Activated T-helper 17 cell treated with anti-CD3 and anti-CD28 coated beads, Interleukin-2, amount 50 U/mL, for 72 hours (primary cell): ENCODE measurements at regions not wholly inside any gene's neighbourhood (a gene's known extent, or its start where the extent isn't known, plus 50 kb on each side); places are given as distances from the start of the nearest gene placed in this dataset.

Source experiments
- ATAC-seq: fragments of 150-1000 bp; cut with Tn5 transposase; replicated peaks from 2 replicates; pipeline ENCODE4 v1.10.0; 2021; ENCODE audit warnings: mild to moderate bottlenecking, moderate library complexity
- H3K27ac Mint-ChIP-seq: one replicate; pipeline ENCODE4 v1.8.0; 2022; ENCODE audit warnings: mixed read lengths
- H3K27me3 Mint-ChIP-seq: one replicate; pipeline ENCODE4 v1.8.0; 2022; ENCODE audit warnings: mixed read lengths
- H3K36me3 Mint-ChIP-seq: one replicate; pipeline ENCODE4 v1.8.0; 2022; ENCODE audit warnings: low read depth, mild to moderate bottlenecking, mixed read lengths
- H3K4me1 Mint-ChIP-seq: one replicate; pipeline ENCODE4 v1.8.0; 2022; ENCODE audit warnings: mixed read lengths
- H3K4me3 Mint-ChIP-seq: one replicate; pipeline ENCODE4 v1.8.0; 2022; ENCODE audit warnings: mild to moderate bottlenecking, mixed read lengths
- H3K9me3 Mint-ChIP-seq: one replicate; pipeline ENCODE4 v1.8.0; 2022; ENCODE audit warnings: mixed read lengths

DNA sequence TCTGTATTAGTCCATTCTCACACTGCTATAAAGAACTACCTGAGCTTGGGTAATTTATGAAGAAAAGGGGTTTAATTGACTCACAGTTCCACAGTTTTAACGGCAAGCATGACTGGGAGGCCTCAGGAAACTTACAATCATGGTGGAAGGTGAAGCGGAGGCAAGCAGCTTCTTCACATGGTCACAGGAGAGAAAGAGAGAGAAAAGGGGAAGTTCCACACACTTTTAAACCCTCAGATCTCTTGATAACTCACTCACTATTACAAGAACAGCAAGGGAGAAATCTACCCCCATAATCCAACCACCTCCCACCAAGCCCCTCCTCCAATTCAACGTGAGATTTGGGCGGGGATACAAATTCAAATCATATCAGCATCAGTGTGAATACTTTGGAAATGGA is 133.4 kb upstream of the SLC30A5 start:
- no peaks in the 10 kb centered on the region for H3K4me1 Mint-ChIP-seq
- no peaks in the 10 kb centered on the region for H3K36me3 Mint-ChIP-seq
- no peaks in the 10 kb centered on the region for H3K27me3 Mint-ChIP-seq
- H3K27ac Mint-ChIP-seq, result no peak overlapping the region
- ATAC-seq, result no peak
- H3K4me3 Mint-ChIP-seq, result no peak overlapping the region
- no peaks in the 10 kb centered on the region for H3K9me3 Mint-ChIP-seq

DNA sequence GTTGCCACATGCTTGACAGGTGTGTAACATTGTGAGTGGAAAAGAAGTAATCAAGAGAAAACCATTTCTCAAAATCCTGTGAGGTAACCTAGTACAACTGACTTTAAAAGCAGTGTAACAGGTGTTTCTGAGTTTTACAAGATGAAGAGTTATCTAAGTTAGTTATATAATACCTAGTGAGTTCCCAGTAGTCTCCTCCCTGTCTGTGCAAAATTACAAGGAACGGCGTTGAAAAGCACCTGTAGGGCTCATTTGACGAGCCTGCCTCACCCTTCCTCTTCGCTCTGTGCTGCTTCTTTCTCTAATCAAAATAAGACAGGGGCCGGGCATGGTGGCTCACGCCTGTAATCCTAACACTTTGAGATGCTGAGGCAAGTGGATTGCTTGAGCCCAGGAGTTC is 132.9 kb upstream of the SLC30A5 start:
- no peaks in the 10 kb centered on the region for H3K4me1 Mint-ChIP-seq
- H3K27ac Mint-ChIP-seq, result no peak overlapping the region
- no peaks in the 10 kb centered on the region for H3K36me3 Mint-ChIP-seq
- no peak for ATAC-seq
- H3K27me3 Mint-ChIP-seq, result no peaks in the 10 kb centered on the region
- no peak overlapping the region for H3K4me3 Mint-ChIP-seq
- no peaks in the 10 kb centered on the region for H3K9me3 Mint-ChIP-seq

DNA sequence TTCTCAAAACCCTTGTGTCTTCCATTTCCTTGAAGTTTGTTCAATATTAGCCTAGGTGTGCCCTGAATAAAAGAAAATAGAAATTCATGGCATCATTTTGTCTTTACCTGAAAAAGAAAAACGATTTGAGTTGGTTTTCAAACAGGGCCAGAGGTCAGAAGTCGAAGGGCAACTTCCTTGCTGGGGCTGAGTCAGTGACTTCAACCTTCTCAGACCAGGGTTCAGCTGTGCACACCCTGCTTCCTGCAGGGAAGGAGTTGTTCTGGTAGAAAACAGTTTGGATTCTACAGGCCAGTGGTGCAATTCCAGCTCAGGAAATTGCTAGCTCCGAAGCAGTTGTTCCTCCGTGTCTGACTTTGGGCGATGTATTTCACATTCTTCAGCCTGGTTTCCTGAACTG is 132.1 kb upstream of the SLC30A5 start:
- Mint-ChIP-seq H3K4me1 (no peaks in the 10 kb centered on the region), H3K9me3 (no peaks in the 10 kb centered on the region), H3K36me3 (no peaks in the 10 kb centered on the region), H3K27me3 (no peaks in the 10 kb centered on the region), H3K4me3 (no peak overlapping the region), H3K27ac (no peak overlapping the region)
- ATAC-seq, result no peak

DNA sequence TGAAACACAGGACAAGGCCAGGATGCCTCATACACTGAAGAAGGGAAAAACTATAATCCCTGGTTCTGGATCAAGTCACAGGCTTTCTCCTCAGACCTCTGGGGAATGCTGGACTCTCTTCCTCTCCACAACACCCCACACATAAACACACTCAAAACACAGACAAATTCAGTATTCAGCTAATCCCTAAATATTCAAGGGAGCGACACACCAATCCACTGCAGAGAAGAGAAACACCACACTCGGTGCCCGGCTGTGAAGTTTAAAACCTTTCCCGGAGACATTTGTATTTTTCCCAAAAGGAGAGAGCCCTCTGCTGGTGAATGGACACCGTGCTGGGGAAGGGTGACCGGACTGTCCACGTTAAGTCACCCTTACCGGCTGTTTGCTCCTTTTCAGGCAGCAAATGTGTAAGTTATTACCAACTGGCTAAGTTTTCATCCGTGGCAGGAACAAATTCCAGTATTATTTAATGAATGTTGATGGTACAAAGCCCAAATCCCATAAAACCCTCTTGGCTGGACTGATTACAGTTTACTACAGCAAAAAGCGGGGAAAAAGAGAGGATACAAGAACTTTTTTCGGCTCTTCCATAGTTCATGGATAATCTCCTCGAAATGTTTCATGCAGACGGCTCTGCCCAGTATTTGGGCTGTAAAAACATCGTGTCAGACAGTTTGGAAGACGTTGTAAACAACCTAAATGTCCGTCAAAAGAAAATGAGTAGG is 130.9 kb upstream of the SLC30A5 start:
- Mint-ChIP-seq H3K36me3 (no peaks in the 10 kb centered on the region), H3K27me3 (no peaks in the 10 kb centered on the region), H3K4me1 (no peaks in the 10 kb centered on the region), H3K4me3 (no peak overlapping the region), H3K9me3 (no peaks in the 10 kb centered on the region), H3K27ac (no peak overlapping the region)
- no peak for ATAC-seq

DNA sequence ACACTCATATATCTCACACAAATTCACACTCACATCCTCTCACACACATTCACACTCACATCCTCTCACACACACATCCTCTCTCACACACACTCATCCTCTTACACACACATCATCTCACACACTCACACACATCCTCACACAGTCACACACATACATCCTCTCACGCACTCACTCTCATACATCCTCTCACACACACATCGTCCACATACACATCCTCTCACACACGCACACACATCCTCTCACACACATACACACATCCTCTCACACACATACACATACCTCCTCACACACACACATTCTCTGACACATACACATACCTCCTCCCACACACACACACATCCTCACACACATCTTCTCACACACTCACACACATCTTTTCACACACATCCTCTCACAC is 129.1 kb upstream of the SLC30A5 start:
- Mint-ChIP-seq H3K36me3 (no peaks in the 10 kb centered on the region), H3K4me1 (no peaks in the 10 kb centered on the region), H3K27ac (no peak overlapping the region), H3K9me3 (no peaks in the 10 kb centered on the region), H3K4me3 (no peak overlapping the region), H3K27me3 (peaks cover 3% of the 10 kb centered on the region)
- no peak for ATAC-seq

DNA sequence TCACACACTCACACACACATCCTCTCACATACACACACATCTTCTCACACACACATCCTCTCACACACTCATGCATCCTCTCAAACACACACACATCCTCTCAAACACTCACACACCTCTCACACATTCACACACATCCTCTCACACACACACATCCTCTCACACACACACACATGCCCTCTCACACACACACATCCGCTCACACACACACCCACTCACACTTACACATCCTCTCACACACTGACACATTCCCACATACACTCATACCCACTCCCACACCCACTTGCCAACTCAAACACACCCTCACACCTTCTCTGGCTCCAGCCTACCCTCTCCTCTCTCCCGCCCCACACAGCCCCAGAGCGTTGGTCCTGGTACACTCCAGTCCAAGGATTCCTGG is 127.9 kb upstream of the SLC30A5 start:
- no peaks in the 10 kb centered on the region for H3K4me1 Mint-ChIP-seq
- no peak overlapping the region for H3K4me3 Mint-ChIP-seq
- no peaks in the 10 kb centered on the region for H3K9me3 Mint-ChIP-seq
- H3K27ac Mint-ChIP-seq, result no peak overlapping the region
- H3K36me3 Mint-ChIP-seq, result no peaks in the 10 kb centered on the region
- H3K27me3 Mint-ChIP-seq, result peaks cover 13% of the 10 kb centered on the region
- no peak for ATAC-seq

DNA sequence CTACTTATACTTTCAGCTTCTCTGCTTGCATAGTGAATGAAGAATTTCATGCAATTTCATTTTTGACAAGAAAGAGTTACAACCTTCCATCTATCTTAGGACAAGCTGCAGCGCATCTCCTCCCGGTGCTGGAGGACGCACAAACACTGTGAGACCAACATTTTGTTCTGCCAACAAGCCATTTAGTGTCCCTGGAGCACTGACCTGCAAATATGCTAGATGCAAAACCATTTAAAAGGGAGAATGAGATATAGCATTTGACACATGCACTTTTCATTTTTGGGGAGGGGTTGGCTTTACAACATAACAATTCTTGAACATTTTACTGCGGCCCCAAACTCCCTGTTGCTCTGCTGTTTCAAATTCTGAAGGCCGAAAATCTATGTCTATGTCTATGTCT is 127.2 kb upstream of the SLC30A5 start:
- no peak for ATAC-seq
- Mint-ChIP-seq H3K27me3 (peaks cover 20% of the 10 kb centered on the region), H3K4me1 (no peaks in the 10 kb centered on the region), H3K27ac (no peak overlapping the region), H3K4me3 (no peak overlapping the region), H3K9me3 (no peaks in the 10 kb centered on the region), H3K36me3 (no peaks in the 10 kb centered on the region)

DNA sequence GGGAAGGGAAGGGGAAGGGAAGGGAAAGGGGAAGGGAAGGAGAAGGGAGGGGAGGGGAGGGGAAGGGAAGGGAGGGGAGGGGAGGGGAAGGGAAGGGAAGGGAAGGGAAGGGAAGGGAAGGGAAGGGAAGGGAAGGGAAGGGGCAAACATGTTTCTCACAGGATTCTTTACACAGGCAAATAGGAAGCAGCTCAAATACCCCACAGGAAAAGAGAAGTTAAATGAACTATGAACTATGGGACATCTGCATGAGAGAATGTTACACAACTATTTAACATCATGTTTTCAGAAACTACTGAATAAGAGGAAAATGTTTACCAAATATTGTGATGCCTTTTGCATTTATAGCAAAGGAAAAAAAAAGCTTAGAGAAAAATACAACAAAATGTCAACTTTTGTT is 125.4 kb upstream of the SLC30A5 start:
- Mint-ChIP-seq H3K36me3 (no peaks in the 10 kb centered on the region), H3K4me1 (no peaks in the 10 kb centered on the region), H3K27me3 (peaks cover 26% of the 10 kb centered on the region), H3K27ac (no peak overlapping the region), H3K9me3 (no peaks in the 10 kb centered on the region), H3K4me3 (no peak overlapping the region)
- ATAC-seq, result no peak

DNA sequence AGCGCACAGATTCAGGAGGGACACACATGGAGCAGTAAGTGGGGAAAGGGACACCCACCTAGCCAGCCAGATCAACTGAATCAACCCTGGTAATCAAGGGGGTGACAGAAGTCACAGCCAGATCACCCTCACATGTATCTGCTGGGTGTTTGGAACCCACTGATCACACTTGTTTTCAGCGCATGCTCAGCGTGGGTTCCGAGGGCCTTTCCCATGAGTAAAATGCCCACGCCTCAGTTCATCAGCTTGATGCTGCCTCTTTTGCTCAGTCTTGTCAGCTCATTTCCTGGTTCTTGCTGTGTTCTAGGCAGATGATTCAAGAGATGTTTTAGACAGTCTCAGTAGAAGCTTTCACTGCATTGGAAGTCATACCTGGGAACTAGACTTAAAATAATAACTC is 123.2 kb upstream of the SLC30A5 start:
- H3K9me3 Mint-ChIP-seq, result peaks cover 2% of the 10 kb centered on the region
- ATAC-seq, result no peak
- no peaks in the 10 kb centered on the region for H3K36me3 Mint-ChIP-seq
- peaks cover 28% of the 10 kb centered on the region for H3K27me3 Mint-ChIP-seq
- H3K4me3 Mint-ChIP-seq, result no peak overlapping the region
- no peaks in the 10 kb centered on the region for H3K4me1 Mint-ChIP-seq
- H3K27ac Mint-ChIP-seq, result no peak overlapping the region

DNA sequence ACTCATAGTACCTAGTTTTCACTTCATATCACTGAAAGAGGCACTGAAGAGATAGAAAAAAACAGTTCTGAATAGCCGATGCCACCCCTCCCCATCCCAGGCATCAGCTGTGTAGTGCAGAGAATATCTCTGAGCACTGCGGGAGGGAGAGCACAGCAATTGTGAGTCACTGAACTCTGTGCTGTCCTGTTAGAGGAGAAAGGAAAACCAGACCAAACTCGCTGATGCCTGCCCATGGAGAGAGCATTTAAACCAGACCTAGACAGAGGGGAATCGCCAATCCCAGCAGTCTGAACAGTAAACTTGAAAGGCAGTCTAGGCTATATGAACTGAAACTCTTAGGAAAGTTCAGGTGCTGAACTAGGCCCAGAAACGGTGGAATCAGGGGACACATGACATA is 120.1 kb upstream of the SLC30A5 start:
- Mint-ChIP-seq H3K4me1 (no peaks in the 10 kb centered on the region), H3K27ac (no peak overlapping the region), H3K4me3 (no peak overlapping the region), H3K9me3 (peaks cover 10% of the 10 kb centered on the region), H3K36me3 (no peaks in the 10 kb centered on the region), H3K27me3 (peaks cover 37% of the 10 kb centered on the region)
- ATAC-seq, result no peak

DNA sequence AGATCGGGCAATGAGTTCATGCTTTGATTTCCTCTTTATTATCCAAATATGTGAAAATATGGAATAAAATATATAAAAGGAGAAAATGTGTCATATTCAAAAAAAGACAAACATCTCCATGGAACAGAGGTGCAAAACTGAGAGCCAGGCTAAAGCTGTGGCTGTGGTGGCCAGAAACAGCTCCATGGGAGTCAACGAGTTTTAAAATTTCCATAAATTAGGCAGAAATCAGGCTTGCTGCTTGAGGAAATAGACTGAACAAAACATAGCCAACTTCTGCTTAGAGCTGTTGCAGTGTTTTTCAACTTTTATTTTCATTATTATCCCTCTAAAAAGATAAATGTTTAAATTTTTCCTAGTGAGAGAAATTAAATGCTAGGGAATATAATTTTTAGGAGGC is 110.8 kb upstream of the SLC30A5 start:
- ATAC-seq, result no peak
- Mint-ChIP-seq H3K9me3 (no peaks in the 10 kb centered on the region), H3K27ac (no peak overlapping the region), H3K27me3 (peaks cover 11% of the 10 kb centered on the region), H3K4me3 (no peak overlapping the region), H3K4me1 (no peaks in the 10 kb centered on the region), H3K36me3 (no peaks in the 10 kb centered on the region)

DNA sequence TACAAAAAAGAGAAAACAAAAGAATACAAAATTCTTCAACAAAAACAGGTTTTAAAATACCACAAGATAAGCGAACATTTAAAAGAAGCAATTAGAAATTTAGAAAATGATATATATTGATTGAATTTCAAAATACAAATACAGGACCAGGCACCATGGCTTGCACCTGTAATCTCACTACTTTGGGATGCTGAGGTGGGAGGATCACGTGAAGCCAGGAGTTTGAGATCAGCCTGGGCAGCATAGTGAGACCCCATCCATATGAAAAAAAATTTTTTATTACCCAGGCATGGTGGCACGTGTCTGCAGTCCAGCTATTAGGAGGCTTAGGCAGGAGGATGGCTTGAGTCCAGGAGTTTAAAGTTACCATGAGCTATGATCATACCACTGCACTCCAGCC is 109.9 kb upstream of the SLC30A5 start:
- Mint-ChIP-seq H3K27me3 (peaks cover 5% of the 10 kb centered on the region), H3K36me3 (no peaks in the 10 kb centered on the region), H3K27ac (no peak overlapping the region), H3K4me3 (no peak overlapping the region), H3K9me3 (no peaks in the 10 kb centered on the region), H3K4me1 (no peaks in the 10 kb centered on the region)
- ATAC-seq, result no peak

DNA sequence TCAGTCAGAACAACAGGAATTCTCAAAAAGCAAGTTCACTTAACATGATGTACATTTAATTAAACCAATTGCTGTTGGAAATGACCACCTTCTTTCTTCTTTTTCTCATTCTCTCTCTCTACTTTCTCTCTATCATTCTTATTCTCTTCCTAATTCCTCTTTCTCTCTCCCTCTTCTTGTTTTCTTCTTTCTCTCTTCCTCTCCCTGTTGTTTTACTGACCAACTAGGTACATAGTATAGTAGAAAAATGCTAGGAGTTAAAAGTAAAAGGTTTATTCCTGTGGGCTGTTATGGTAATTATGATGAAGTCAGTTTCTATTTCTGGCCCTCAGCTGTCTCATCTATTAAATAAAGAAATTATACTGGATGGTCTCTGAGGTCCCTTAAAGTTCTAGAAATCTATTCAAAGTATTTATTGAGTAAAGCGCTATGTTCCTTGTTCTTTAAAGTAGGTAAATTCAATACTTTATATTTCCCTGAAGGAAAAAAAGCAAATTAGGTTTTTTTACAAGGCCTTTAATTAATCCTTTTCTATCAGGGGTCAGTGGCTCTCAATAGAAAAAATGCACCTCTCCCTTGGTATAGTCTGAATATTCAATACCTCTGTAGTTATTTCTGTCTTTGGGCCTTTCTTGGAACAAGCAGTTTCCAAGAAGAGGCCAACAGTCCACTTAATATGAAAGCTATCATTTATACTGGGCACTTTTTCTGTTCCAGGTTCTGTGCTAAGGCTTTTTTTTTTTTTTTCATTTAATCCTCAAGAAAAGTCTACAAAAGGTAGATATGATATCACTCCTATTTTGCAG is 102.3 kb upstream of the SLC30A5 start:
- peaks cover 7% of the 10 kb centered on the region for H3K27me3 Mint-ChIP-seq
- no peak overlapping the region for H3K27ac Mint-ChIP-seq
- peaks cover 6% of the 10 kb centered on the region for H3K4me1 Mint-ChIP-seq
- no peaks in the 10 kb centered on the region for H3K9me3 Mint-ChIP-seq
- ATAC-seq, result no peak
- no peak overlapping the region for H3K4me3 Mint-ChIP-seq
- H3K36me3 Mint-ChIP-seq, result no peaks in the 10 kb centered on the region

DNA sequence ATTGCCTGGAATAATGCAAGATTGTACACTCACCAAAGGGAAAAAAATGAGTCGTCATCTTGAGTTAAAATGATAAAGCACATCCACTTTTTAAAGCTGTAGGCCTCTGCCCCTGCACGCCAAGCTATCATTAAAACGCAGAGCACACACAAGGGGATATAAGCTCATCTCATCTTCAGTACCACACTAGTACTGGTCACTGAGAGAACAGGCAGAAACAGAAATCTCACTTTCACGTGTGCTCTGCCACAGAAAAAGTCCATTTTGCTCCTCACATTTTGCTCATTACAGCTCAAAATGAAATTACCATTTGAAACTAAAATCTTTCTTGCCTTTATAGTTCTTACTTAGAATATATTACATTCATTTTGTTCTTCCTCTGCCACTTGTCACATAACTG is 99.2 kb upstream of the SLC30A5 start:
- ATAC-seq, result peak; percentile 70
- H3K4me1 Mint-ChIP-seq, result peaks cover 6% of the 10 kb centered on the region
- no peaks in the 10 kb centered on the region for H3K9me3 Mint-ChIP-seq
- peaks cover 19% of the 10 kb centered on the region for H3K27me3 Mint-ChIP-seq
- H3K36me3 Mint-ChIP-seq, result no peaks in the 10 kb centered on the region
- H3K27ac Mint-ChIP-seq, result no peak overlapping the region
- no peak overlapping the region for H3K4me3 Mint-ChIP-seq

DNA sequence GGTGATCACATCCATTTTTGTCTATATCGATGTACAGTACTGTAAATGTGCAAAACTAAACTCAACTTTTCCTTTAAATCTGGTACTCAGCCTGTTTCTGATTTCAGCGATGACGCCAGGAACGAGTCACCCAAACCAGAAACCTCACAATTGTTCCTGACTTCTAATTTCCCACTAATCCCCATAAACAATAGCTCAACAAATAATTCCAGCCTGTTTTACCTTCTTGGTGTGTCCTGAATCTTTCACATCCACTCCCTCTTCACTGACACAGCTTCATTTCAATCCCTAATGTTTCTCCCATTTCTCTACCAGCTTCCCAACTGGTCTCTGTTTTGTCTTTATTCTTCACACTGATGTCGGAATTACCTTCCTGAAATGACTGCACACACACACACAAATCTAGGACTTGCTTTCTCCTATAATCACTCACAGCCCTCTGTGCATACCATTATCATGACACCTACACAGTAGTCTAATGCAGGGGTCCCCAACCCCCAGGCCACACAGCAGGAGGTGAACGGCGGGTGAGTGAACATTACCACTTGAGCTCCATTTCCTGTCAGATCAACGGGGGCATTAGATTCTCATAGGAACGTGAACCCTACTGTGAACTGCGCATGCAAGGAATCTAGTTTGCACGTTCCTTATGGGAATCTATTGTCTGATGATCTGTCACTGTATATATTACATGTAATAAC is 97.8 kb upstream of the SLC30A5 start:
- H3K27ac Mint-ChIP-seq, result no peak overlapping the region
- no peak for ATAC-seq

More for the DNA sequence above, 97.8 kb upstream of the SLC30A5 start:
- Mint-ChIP-seq H3K9me3 (no peaks in the 10 kb centered on the region), H3K36me3 (no peaks in the 10 kb centered on the region), H3K27me3 (peaks cover 19% of the 10 kb centered on the region), H3K4me1 (peaks cover 6% of the 10 kb centered on the region), H3K4me3 (no peak overlapping the region)
